GM13977 (cell line): ENCODE measurements at regions not wholly inside any gene's neighbourhood (a gene's known extent, or its start where the extent isn't known, plus 50 kb on each side); places are given as distances from the start of the nearest gene placed in this dataset.
"Not testable (repeated sequence)": the region's sequence is repeated elsewhere in the genome, so short reads cannot be mapped to it uniquely, and the experiment has no call there.

ENCODE experiments used
- DNase-seq: peaks from one replicate; pipeline ENCODE4 v3.0.0; 2012; ENCODE audit warnings: low spot score
- CTCF ChIP-seq: IDR thresholded peaks from 2 replicates; pipeline ENCODE4 v1.5.1; 2012; ENCODE audit warnings: mild to moderate bottlenecking, control low read depth; ENCODE audit not compliant: insufficient read depth; ENCODE audit errors: extremely low read depth, missing control alignments
- in situ Hi-C: fragments of 300-500 bp; cut with MboI; formaldehyde crosslinking; loops from one replicate; pipeline ENCODE4 v1.12.0; 2022; ENCODE audit warnings: low sequenced_read_pairs, low pct_unique_long_range_greater_than_20kb, mixed read lengths, inconsistent platforms; ENCODE audit not compliant: unreplicated experiment

GRCh38 chr1:73306899-73307555, 890.9 kb downstream of the LRRIQ3 start:
- no peak for TF ChIP-seq CTCF
- no peak for DNase-seq
- in situ Hi-C loops: no loop called here

DNA sequence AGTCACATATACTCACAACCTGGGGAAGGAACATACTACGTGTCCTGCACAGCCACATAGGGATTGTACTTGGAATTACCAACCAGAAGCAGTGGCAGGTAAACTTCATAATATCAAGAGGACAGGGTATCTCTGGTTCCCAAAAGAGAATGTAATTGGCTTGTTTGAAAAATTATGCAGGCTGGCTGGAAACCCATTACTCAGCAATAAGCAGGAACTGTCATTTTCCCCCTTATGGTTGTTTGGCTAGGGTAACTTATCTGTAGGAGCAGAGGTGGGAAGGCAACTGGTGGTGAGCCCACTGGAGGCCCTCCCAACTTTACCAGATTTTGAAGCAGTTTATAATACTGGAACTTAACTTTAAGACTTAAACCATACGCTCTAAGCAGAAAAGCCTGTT, 924.1 kb downstream of the LRRIQ3 start:
- no peak for TF ChIP-seq CTCF
- in situ Hi-C loops: no loop called here
- no peak for DNase-seq

DNA sequence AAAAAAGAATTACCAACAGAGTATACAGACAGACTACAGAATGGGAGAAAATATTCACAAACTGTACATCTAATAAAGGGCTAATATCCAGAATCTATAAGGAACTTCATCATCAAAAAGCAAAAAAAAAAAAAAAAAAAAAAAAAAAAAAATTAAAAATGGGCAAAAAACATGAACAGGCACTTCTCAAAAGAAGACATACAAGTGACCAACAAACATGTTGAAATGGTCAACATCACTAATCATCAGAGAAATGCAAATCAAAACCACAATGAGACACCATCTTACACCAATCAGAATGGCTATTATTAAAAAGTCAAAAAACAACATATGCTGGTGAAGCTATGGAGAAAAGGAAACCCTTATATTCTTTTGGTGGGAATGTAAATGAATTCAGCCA, 952.8 kb downstream of the LRRIQ3 start:
- in situ Hi-C loops, DNase-seq: not testable (repeated sequence)

- no peak for TF ChIP-seq CTCF
- DNase-seq: no peak
- in situ Hi-C loops: no loop called here
Observed at GRCh38 chr1:73218995-73219546, 936.7 kb upstream of the NEGR1 start.

DNA sequence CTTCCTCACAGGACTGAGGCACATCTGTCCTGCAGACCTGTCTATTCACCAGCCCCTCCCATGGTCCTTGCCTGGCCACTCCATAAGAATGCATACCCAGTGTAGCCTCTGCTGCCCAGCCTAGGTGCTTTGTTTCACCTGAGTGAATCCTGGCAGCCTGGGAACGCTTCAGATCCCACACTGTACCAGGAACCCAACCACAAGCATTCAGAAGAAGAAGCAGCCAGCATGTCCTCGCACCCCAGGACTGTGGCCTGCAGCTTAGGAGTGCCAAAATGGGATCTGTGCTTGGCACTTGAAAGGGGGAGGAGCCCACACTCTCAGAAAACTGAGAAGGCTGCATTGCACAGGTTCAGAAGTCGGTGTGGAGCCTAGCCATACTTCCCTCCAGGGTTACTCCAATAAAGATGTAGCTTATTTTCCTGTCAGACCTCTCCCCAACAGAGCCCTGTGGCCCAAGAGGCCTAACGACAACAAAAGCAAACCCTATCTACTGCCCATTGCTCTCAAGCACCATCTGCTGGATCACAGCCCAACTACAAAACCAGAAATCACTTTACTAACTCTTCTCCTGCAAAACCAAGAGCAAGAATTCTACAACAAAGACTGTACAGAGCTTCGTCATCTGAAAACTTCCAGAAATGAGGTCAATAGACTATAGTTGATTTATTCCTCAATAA, 923.1 kb upstream of the NEGR1 start:
- no peak for DNase-seq
- in situ Hi-C loops: no loop called here
- peak; percentile 24 for TF ChIP-seq CTCF

DNA sequence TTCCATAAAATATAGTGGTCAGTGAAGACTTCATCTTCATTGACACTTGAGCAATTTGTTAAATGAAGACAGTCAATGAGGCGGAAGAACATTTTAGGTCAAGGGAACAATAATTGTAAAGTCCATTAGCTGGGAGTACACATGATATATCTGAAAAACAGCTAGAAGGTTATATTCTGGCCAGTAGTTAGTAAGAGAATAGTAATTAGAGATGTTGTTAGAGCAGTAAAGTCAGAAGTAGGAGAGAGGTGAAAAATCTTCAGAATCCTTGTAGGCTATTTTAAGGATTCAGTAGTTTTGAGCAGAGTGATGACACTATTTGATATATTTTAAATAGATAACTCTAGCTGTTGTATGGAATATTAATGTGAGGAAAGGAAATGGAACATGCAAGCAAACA, 915.6 kb upstream of the NEGR1 start:
- no peak for DNase-seq
- TF ChIP-seq CTCF: no peak
- in situ Hi-C loops: no loop called here

DNA sequence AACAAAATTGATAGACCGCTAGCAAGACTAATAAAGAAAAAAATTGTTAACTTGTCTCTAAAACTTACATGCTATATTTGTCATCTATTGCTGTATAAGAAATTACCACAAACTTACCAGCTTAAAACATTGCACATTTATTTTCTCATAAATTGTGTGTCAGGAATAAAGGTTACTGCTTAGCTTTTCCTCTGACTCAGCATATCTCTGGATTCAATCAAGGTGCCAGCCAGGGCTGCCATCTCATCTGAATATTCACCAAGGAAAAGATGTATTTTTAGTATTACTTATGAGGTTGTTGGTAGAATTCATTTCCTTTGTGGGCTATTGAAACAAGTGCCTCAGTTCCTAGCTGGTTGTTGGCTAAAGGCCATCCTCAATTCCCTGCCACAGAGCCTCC, 912.6 kb upstream of the NEGR1 start:
- no peak for TF ChIP-seq CTCF
- no peak for DNase-seq
- in situ Hi-C loops: no loop called here

- DNase-seq, in situ Hi-C loops: not testable (repeated sequence)
Observed at GRCh38 chr1:73183581-73183980, 901.2 kb upstream of the NEGR1 start.
